ENCODE measurements at regions not wholly inside any gene's neighbourhood (a gene's known extent, or its start where the extent isn't known, plus 50 kb on each side); places are given as distances from the start of the nearest gene placed in this dataset.

- TF ChIP-seq CTCF (IDR thresholded peaks at IDR 0.05 in 8 of 11, conservative IDR thresholded peaks at IDR 0.05 in 3 of 11) (no peak), POLR2AphosphoS5 (IDR thresholded peaks at IDR 0.05) (no peak)
Measured at GRCh38 chr2:219782737-219783348, 155.4 kb downstream of the SLC4A3 start.
